ENCODE measurements at regions not wholly inside any gene's neighbourhood (a gene's known extent, or its start where the extent isn't known, plus 50 kb on each side); places are given as distances from the start of the nearest gene placed in this dataset.
A peak's percentile ranks its signal among the peaks of the same experiment; 100 is the strongest.

GRCh38 chrX:42085836-42086235, 162.5 kb upstream of the CASK start:
- H3K4me3 ChIP-seq (ENCODE audit: low read length): no peak overlapping the region
- H3K9me3 ChIP-seq (ENCODE audit: low read length): no peaks in the 10 kb centered on the region
- no peak overlapping the region for H2AFZ ChIP-seq (ENCODE audit: low read length)
- CTCF ChIA-PET: no interaction called here
- no peaks in the 10 kb centered on the region for H4K20me1 ChIP-seq (ENCODE audit: low read length)
- H3K9ac ChIP-seq (ENCODE audit: low read length): no peak overlapping the region
- POLR2A ChIA-PET (ENCODE audit: unreplicated experiment): no interaction called here
- H3K9me2 ChIP-seq (replicated peaks; ENCODE audit: low read length): no peaks in the 10 kb centered on the region
- H3F3A ChIP-seq (ENCODE audit: low read length, unreplicated experiment): no peaks in the 10 kb centered on the region
- BruUV-seq (replicated peaks): no TSS peak
- no peak for ATAC-seq
- H3K79me2 ChIP-seq (ENCODE audit: low read length): no peaks in the 10 kb centered on the region
- TF ChIP-seq CTCF (conservative IDR thresholded peaks at IDR 0.05; ENCODE audit: low read depth, low read length): no peak
- intact Hi-C loops (cut with micrococcal nuclease): no loop called here
- DNase-seq: peak; percentile 23
- H3K27ac ChIP-seq (ENCODE audit: low read length): no peak overlapping the region
- H3K36me3 ChIP-seq (ENCODE audit: low read depth, low read length): no peaks in the 10 kb centered on the region
- H3K4me1 ChIP-seq (ENCODE audit: insufficient read depth, low read length): peaks cover 7% of the 10 kb centered on the region; the same call in 1 of the 2 replicates
- H3K27me3 ChIP-seq (ENCODE audit: low read length): no peaks in the 10 kb centered on the region
- no peak overlapping the region for H3K4me2 ChIP-seq (ENCODE audit: low read length)

- ChIA-PET POLR2A (ENCODE audit: unreplicated experiment) (no interaction called here), CTCF (no interaction called here)
- H3K4me1 ChIP-seq (ENCODE audit: insufficient read depth, low read length): no peaks in the 10 kb centered on the region
- H3K27me3 ChIP-seq (ENCODE audit: low read length): no peaks in the 10 kb centered on the region
- H3K79me2 ChIP-seq (ENCODE audit: low read length): no peaks in the 10 kb centered on the region
- no TSS peak for BruUV-seq (replicated peaks)
- no peak for TF ChIP-seq EZH2 (IDR thresholded peaks at IDR 0.05; ENCODE audit: low read length, unreplicated experiment)
- TF ChIP-seq CTCF (conservative IDR thresholded peaks at IDR 0.05; ENCODE audit: low read depth, low read length): no peak
- no peak for TF ChIP-seq EZH2phosphoT487 (IDR thresholded peaks at IDR 0.05; ENCODE audit: borderline replicate concordance, low read length)
- H3K4me3 ChIP-seq (ENCODE audit: low read length): no peak overlapping the region
- H3K9me3 ChIP-seq (ENCODE audit: low read length): no peaks in the 10 kb centered on the region
- no peak for ATAC-seq
- H3K36me3 ChIP-seq (ENCODE audit: low read depth, low read length): no peaks in the 10 kb centered on the region
- intact Hi-C loops (cut with micrococcal nuclease): no loop called here
- no peak for DNase-seq
- no peak overlapping the region for H2AFZ ChIP-seq (ENCODE audit: low read length)
- H3F3A ChIP-seq (ENCODE audit: low read length, unreplicated experiment): no peaks in the 10 kb centered on the region
- no peak overlapping the region for H3K4me2 ChIP-seq (ENCODE audit: low read length)
- H3K9ac ChIP-seq (ENCODE audit: low read length): no peak overlapping the region
- H4K20me1 ChIP-seq (ENCODE audit: low read length): no peaks in the 10 kb centered on the region
- no peak overlapping the region for H3K27ac ChIP-seq (ENCODE audit: low read length)
- H3K9me2 ChIP-seq (replicated peaks; ENCODE audit: low read length): no peaks in the 10 kb centered on the region
Measured at GRCh38 chrX:42079968-42080367, 156.6 kb upstream of the CASK start.

GRCh38 chrX:42077675-42078074, 154.3 kb upstream of the CASK start:
- Histone ChIP-seq H2AFZ (ENCODE audit: low read length) (no peak overlapping the region), H3K27me3 (ENCODE audit: low read length) (no peaks in the 10 kb centered on the region), H3K9me3 (ENCODE audit: low read length) (no peaks in the 10 kb centered on the region), H3K36me3 (ENCODE audit: low read depth, low read length) (no peaks in the 10 kb centered on the region), H3K9me2 (replicated peaks; ENCODE audit: low read length) (no peaks in the 10 kb centered on the region), H3K4me1 (ENCODE audit: insufficient read depth, low read length) (no peaks in the 10 kb centered on the region), H3K79me2 (ENCODE audit: low read length) (no peaks in the 10 kb centered on the region), H3K9ac (ENCODE audit: low read length) (no peak overlapping the region), H3F3A (ENCODE audit: low read length, unreplicated experiment) (no peaks in the 10 kb centered on the region), H3K4me2 (ENCODE audit: low read length) (no peak overlapping the region), H3K4me3 (ENCODE audit: low read length) (no peak overlapping the region), H3K27ac (ENCODE audit: low read length) (no peak overlapping the region), H4K20me1 (ENCODE audit: low read length) (no peaks in the 10 kb centered on the region)
- CTCF ChIA-PET: no interaction called here
- BruUV-seq (replicated peaks): no TSS peak
- POLR2A ChIA-PET (ENCODE audit: unreplicated experiment): no interaction called here
- DNase-seq (no peak), ATAC-seq (no peak)
- TF ChIP-seq EZH2phosphoT487 (IDR thresholded peaks at IDR 0.05; ENCODE audit: borderline replicate concordance, low read length): no peak
- no peak for TF ChIP-seq CTCF (conservative IDR thresholded peaks at IDR 0.05; ENCODE audit: low read depth, low read length)
- TF ChIP-seq EZH2 (IDR thresholded peaks at IDR 0.05; ENCODE audit: low read length, unreplicated experiment): no peak
- intact Hi-C loops (cut with micrococcal nuclease): no loop called here

Measured in PC-3 (cell line).